A549 (cell line): ENCODE measurements at regions not wholly inside any gene's neighbourhood (a gene's known extent, or its start where the extent isn't known, plus 50 kb on each side); places are given as distances from the start of the nearest gene placed in this dataset.

Experiments used
- ATAC-seq, 2 experiments: fragments of 200-7000 bp in 1 of 2; fragments of >200 bp in 1 of 2; cut with Nextera tagmentation in 1 of 2; cut with Tn5 transposase in 1 of 2; 3 replicates each; pipeline versions ENCODE4 v1.8.0 to v1.9.1; 2018 to 2020; ENCODE audit warnings: mild to moderate bottlenecking in 1 of 2, moderate library complexity in 1 of 2
- CTCF ChIA-PET: fragments of 300-600 bp; sonication (Branson Sonifier 250); formaldehyde crosslinking; extraction: SDS; loops from one replicate; lab custom pipeline; 2021; ENCODE audit warnings: antibody characterized with exemption, inconsistent platforms; lab: Yijun Ruan, JAX
- POLR2A ChIA-PET: fragments of 350-600 bp; formaldehyde crosslinking; extraction: SDS; loops from one replicate; lab custom pipeline; 2021; ENCODE audit warnings: antibody characterized with exemption, inconsistent platforms; lab: Yijun Ruan, JAX
- DNase-seq, 2 experiments: peaks; one replicate each; pipeline versions ENCODE4 v3.0.0 to v3.0.0-alpha.2; 2011 to 2016; ENCODE audit warnings: low read depth in 1 of 2, low spot score in 1 of 2
- FAIRE-seq: peaks from 2 replicates; lab custom pipeline; 2011; peaks lifted over from hg19 to GRCh38; lab: Jason Lieb, UNC
- H3K27ac ChIP-seq, 2 experiments: fragments of >200 bp; sonication (Bioruptor Twin); formaldehyde crosslinking; 3 replicates each; pipeline ENCODE4 v1.5.1; 2016 to 2017
- H3K4me1 ChIP-seq: fragments of >200 bp; sonication (Bioruptor Twin); formaldehyde crosslinking; 3 replicates; pipeline ENCODE4 v1.6.1; 2016
- H3K4me2 ChIP-seq: fragments of >200 bp; sonication (Bioruptor Twin); formaldehyde crosslinking; 3 replicates; pipeline ENCODE4 v1.6.1; 2016
- H3K4me3 ChIP-seq: fragments of >200 bp; sonication (Bioruptor Twin); formaldehyde crosslinking; 3 replicates; pipeline ENCODE4 v1.5.1; 2016
- H3K9me3 ChIP-seq: fragments of >200 bp; sonication (Bioruptor Twin); formaldehyde crosslinking; 3 replicates; pipeline ENCODE4 v1.6.1; 2016
- BCL3 ChIP-seq: fragments of >200 bp; sonication (Bioruptor Twin); formaldehyde crosslinking; IDR thresholded peaks from 3 replicates; pipeline ENCODE4 v1.6.1; 2016
- CEBPB ChIP-seq, 2 experiments: fragments of >200 bp in 1 of 2; sonication (Bioruptor Twin) in 1 of 2; formaldehyde crosslinking in 1 of 2; IDR thresholded peaks; 2 replicates each; pipeline ENCODE4 v1.6.1; 2012 to 2016
- CHD2 ChIP-seq: fragments of 150-350 bp; IDR thresholded peaks from 2 replicates; pipeline ENCODE4 v1.6.1; 2014; ENCODE audit warnings: low read length; ENCODE audit not compliant: partially characterized antibody
- CTCF ChIP-seq: fragments of >200 bp; sonication (Bioruptor Twin); formaldehyde crosslinking; IDR thresholded peaks from 3 replicates; pipeline ENCODE4 v1.5.1; 2016
- EHF ChIP-seq: fragments of 250-450 bp; sonication (Bioruptor Pico); IDR thresholded peaks from 2 replicates; pipeline ENCODE4 v1.5.0; 2020; ENCODE audit warnings: mild to moderate bottlenecking
- ELK1 ChIP-seq: fragments of 150-350 bp; IDR thresholded peaks from 2 replicates; pipeline ENCODE4 v1.6.1; 2014; ENCODE audit warnings: low read depth, mild to moderate bottlenecking, low read length
- ESRRA ChIP-seq: fragments of 150-350 bp; IDR thresholded peaks from 2 replicates; pipeline ENCODE4 v1.6.1; 2014; ENCODE audit warnings: mild to moderate bottlenecking, low read length, borderline replicate concordance
- FOSB ChIP-seq: fragments of 250-450 bp; sonication (Bioruptor Pico); IDR thresholded peaks from 2 replicates; pipeline ENCODE4 v1.5.0; 2020; ENCODE audit warnings: mild to moderate bottlenecking, moderate library complexity
- GATA3 ChIP-seq: IDR thresholded peaks from 2 replicates; pipeline ENCODE4 v1.6.1; 2012; ENCODE audit warnings: borderline replicate concordance
- HEYL ChIP-seq: fragments of 250-450 bp; sonication (Bioruptor Pico); IDR thresholded peaks from 2 replicates; pipeline ENCODE4 v1.8.0; 2021; ENCODE audit warnings: mild to moderate bottlenecking, moderate library complexity
- HOXB13 ChIP-seq: fragments of 250-450 bp; sonication (Bioruptor Pico); IDR thresholded peaks from 2 replicates; pipeline ENCODE4 v1.5.0; 2020; ENCODE audit warnings: low read depth, mild to moderate bottlenecking, moderate library complexity
- HOXB5 ChIP-seq: fragments of 250-450 bp; sonication (Bioruptor Pico); IDR thresholded peaks from 2 replicates; pipeline ENCODE4 v1.5.0; 2020; ENCODE audit warnings: mild to moderate bottlenecking, moderate library complexity
- JUNB ChIP-seq: fragments of >200 bp; sonication (Bioruptor Twin); formaldehyde crosslinking; IDR thresholded peaks from 2 replicates; pipeline ENCODE4 v1.6.1; 2016
- KDM5A ChIP-seq: fragments of 200-600 bp; sonication (generic); IDR thresholded peaks from 2 replicates; pipeline ENCODE4 v1.6.1; 2016; ENCODE audit warnings: antibody characterized with exemption, mild to moderate bottlenecking
- MAX ChIP-seq: IDR thresholded peaks from 2 replicates; pipeline ENCODE4 v1.6.1; 2012
- MAZ ChIP-seq: fragments of 150-350 bp; IDR thresholded peaks from 2 replicates; pipeline ENCODE4 v1.6.1; 2014; ENCODE audit warnings: antibody characterized with exemption, low read depth, low read length, borderline replicate concordance
- NPAS2 ChIP-seq: fragments of 250-450 bp; sonication (Bioruptor Pico); IDR thresholded peaks from 2 replicates; pipeline ENCODE4 v1.8.0; 2022; ENCODE audit warnings: mild to moderate bottlenecking, moderate library complexity, borderline replicate concordance
- PBX3 ChIP-seq: IDR thresholded peaks from 2 replicates; pipeline ENCODE4 v1.6.1; 2012
- RCOR1 ChIP-seq: fragments of 150-350 bp; IDR thresholded peaks from 2 replicates; pipeline ENCODE4 v1.6.1; 2014; ENCODE audit warnings: antibody characterized with exemption, low read length, low read depth
- WGBS: methylation state at CpG from one replicate; pipeline ENCODE4 v1.1.6; 2017; ENCODE audit errors: missing lambda C conversion rate; 5-methylcytosine and 5-hydroxymethylcytosine counted together

- TF ChIP-seq ELK1 = no peak
- TF ChIP-seq MAZ = no peak
- no peak for TF ChIP-seq RCOR1
Observed at GRCh38 chr2:14751581-14751980, 119.1 kb downstream of the LRATD1 start (continued).

- ChIA-PET POLR2A (no interaction called here), CTCF (no interaction called here)
- WGBS = 9% methylated on average over 3 of the region's 3 CpGs
- Histone ChIP-seq H3K27ac (no peak overlapping the region), H3K4me2 (no peak overlapping the region), H3K4me1 (no peaks in the 10 kb centered on the region), H3K4me3 (no peak overlapping the region), H3K9me3 (peaks cover 2% of the 10 kb centered on the region; the same call in 1 of the 3 replicates)
- DNase-seq = no peak
- FAIRE-seq = no peak
- no peak for ATAC-seq
- TF ChIP-seq HEYL (CRISPR knock-in tag) (no peak), BCL3 (no peak), FOSB (no peak), MAZ (no peak), PBX3 (no peak), NPAS2 (CRISPR knock-in tag) (no peak)
Observed at GRCh38 chr2:14752295-14752694, 119.8 kb downstream of the LRATD1 start.

GRCh38 chr2:14756122-14756541 lies 123.6 kb downstream of the LRATD1 start:
- ATAC-seq = no peak
- WGBS = 1% methylated on average over 3 of the region's 3 CpGs
- no peak overlapping the region for H3K4me3 ChIP-seq
- no peaks in the 10 kb centered on the region for H3K4me1 ChIP-seq
- no peaks in the 10 kb centered on the region; the same call in 2 of the 3 replicates for H3K9me3 ChIP-seq
- ChIA-PET CTCF (interaction anchor here (0.7 to 1.6 kb wide), 2 partner anchors 13 to 33 kb away, joined by 4 read pairs; no protein-coding TSS in a partner anchor), POLR2A (no interaction called here)
- H3K27ac ChIP-seq = no peak overlapping the region
- DNase-seq = no peak
- no peak overlapping the region for H3K4me2 ChIP-seq
- no peak for FAIRE-seq
- TF ChIP-seq FOSB (no peak), HOXB5 (CRISPR knock-in tag) (no peak), HOXB13 (CRISPR knock-in tag) (no peak), CTCF (no peak), GATA3 (no peak), MAZ (no peak), JUNB (no peak), ESRRA (no peak), CEBPB (IDR thresholded peaks at IDR 0.05) (no peak), KDM5A (no peak), CHD2 (no peak), MAX (no peak), EHF (CRISPR knock-in tag) (no peak)
